ENCODE measurements at regions not wholly inside any gene's neighbourhood (a gene's known extent, or its start where the extent isn't known, plus 50 kb on each side); places are given as distances from the start of the nearest gene placed in this dataset.
A peak's percentile ranks its signal among the peaks of the same experiment; 100 is the strongest.

- no peak for DNase-seq
Observed at GRCh38 chr6:91708534-91708933, 1121.7 kb upstream of the MAP3K7 start.

- DNase-seq = no peak
Observed at GRCh38 chr6:91705646-91706045, 1118.8 kb upstream of the MAP3K7 start.

GRCh38 chr6:91704531-91704930 lies 1117.7 kb upstream of the MAP3K7 start:
- no peak for DNase-seq

GRCh38 chr6:91697010-91697695 lies 1110.3 kb upstream of the MAP3K7 start:
- DNase-seq = no peak

- DNase-seq = no peak
Observed at GRCh38 chr6:91695221-91695620, 1108.3 kb upstream of the MAP3K7 start.

- no peak for DNase-seq
Observed at GRCh38 chr6:91694016-91694654, 1107.3 kb upstream of the MAP3K7 start.

GRCh38 chr6:91691449-91691848 lies 1104.6 kb upstream of the MAP3K7 start:
- DNase-seq = no peak

GRCh38 chr6:91683240-91683639 lies 1096.4 kb upstream of the MAP3K7 start:
- DNase-seq = no peak

GRCh38 chr6:91681296-91681695 lies 1094.4 kb upstream of the MAP3K7 start:
- DNase-seq = no peak

- no peak for DNase-seq
Observed at GRCh38 chr6:91678679-91679446, 1092.0 kb upstream of the MAP3K7 start.

- DNase-seq = no peak
Observed at GRCh38 chr6:91672201-91672600, 1085.3 kb upstream of the MAP3K7 start.

GRCh38 chr6:91669871-91670268 lies 1083.0 kb upstream of the MAP3K7 start:
- DNase-seq = no peak

- DNase-seq = peak; percentile 4 to 11
Observed at GRCh38 chr6:91669154-91669870, 1082.4 kb upstream of the MAP3K7 start.

GRCh38 chr6:91667596-91667995 lies 1080.7 kb upstream of the MAP3K7 start:
- no peak for DNase-seq

- DNase-seq = no peak
Observed at GRCh38 chr6:91664327-91664959, 1077.6 kb upstream of the MAP3K7 start.

- no peak for DNase-seq
Observed at GRCh38 chr6:91660893-91661292, 1074.0 kb upstream of the MAP3K7 start.

GRCh38 chr6:91659891-91660290 lies 1073.0 kb upstream of the MAP3K7 start:
- no peak for DNase-seq

GRCh38 chr6:91654793-91655192 lies 1067.9 kb upstream of the MAP3K7 start:
- no peak for DNase-seq

GRCh38 chr6:91654357-91654756 lies 1067.5 kb upstream of the MAP3K7 start:
- no peak for DNase-seq

GRCh38 chr6:91653895-91654294 lies 1067.0 kb upstream of the MAP3K7 start:
- no peak for DNase-seq

- DNase-seq = no peak
Observed at GRCh38 chr6:91653076-91653723, 1066.3 kb upstream of the MAP3K7 start.

Data from right lung (tissue), 2 donors.